H1 (cell line): ENCODE measurements at regions not wholly inside any gene's neighbourhood (a gene's known extent, or its start where the extent isn't known, plus 50 kb on each side); places are given as distances from the start of the nearest gene placed in this dataset.

Experiments used
- CHD2 ChIP-seq: IDR thresholded peaks from 2 replicates; pipeline ENCODE4 v1.6.1; 2012; ENCODE audit warnings: low read length, improper control_type of control experiment
- CTBP2 ChIP-seq: IDR thresholded peaks from 2 replicates; pipeline ENCODE4 v1.7.0; 2011; ENCODE audit warnings: borderline replicate concordance, mild to moderate bottlenecking, moderate library complexity, mixed read lengths, low read length; ENCODE audit not compliant: insufficient read depth, insufficient read length
- RXRA ChIP-seq: IDR thresholded peaks from 2 replicates; pipeline ENCODE4 v1.6.1; 2011; ENCODE audit warnings: low read depth, mild to moderate bottlenecking, low read length, moderate library complexity; ENCODE audit not compliant: insufficient read depth
- SIN3A ChIP-seq, 2 experiments: IDR thresholded peaks in 1 of 2; conservative IDR thresholded peaks in 1 of 2; 2 replicates each; pipeline ENCODE4 v1.6.1; 2011 to 2012; ENCODE audit warnings: low read length in 2 of 2, improper control_type of control experiment in 1 of 2, low read depth in 1 of 2, mild to moderate bottlenecking in 1 of 2
- SUZ12 ChIP-seq: fragments of 200-600 bp; sonication (generic); IDR thresholded peaks from 2 replicates; pipeline ENCODE4 v1.6.1; 2012; ENCODE audit warnings: mild to moderate bottlenecking, inconsistent platforms, low read length, moderate library complexity, mixed read lengths
- USF2 ChIP-seq: IDR thresholded peaks from 2 replicates; pipeline ENCODE4 v1.6.1; 2011; ENCODE audit warnings: low read length, improper control_type of control experiment

DNA sequence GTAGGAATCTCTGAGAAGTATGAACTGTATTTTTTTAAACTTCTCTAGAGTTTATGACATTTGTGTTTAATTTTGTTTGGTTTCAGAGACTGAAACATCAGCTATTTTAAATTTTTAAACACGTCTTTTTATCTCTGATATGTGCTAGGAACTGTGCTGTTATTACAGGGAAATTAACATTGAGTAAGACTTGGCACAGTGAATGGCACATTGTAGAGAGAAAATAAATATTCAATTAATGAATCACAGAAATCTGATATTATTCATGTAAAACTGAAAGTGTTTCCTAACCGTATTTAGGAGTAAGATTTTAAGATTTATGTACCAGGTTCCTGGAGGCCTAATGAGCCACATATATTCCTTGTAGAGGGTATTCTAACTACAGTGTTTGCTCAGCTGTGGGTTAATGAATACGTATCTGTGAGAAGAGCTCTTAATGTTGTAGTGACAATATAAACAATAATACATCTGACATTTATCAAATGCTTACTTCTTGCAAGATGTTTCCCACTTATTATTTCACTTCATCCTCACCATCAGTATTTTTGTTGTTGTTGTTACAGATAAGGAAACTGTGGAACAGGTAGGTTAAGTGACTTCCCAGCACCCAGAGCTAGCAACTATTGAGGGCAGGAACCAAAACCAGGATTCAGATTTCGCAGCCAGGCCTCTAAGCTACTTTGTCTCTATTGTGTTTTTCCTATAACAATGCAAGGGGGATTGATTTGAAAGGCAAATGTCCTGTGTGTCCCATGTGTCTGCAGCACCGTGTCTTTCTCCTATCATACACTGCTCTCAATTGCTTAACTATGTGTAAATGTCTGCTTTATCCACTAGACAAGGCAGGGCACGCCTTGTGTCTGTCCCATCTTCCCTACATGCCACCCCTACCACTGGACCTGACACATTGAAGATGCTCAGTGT lies 121.1 kb upstream of the FAM9C start (continued):
- TF ChIP-seq SIN3A (conservative IDR thresholded peaks at IDR 0.05 in 1 of 2, IDR thresholded peaks at IDR 0.05 in 1 of 2; ENCODE audit: low read depth in 1 of 2, low read length in 2 of 2) (no peak), SUZ12 (no peak), USF2 (no peak), CHD2 (no peak), RXRA (no peak), CTBP2 (no peak)
